HEK293 (cell line): ENCODE measurements at regions not wholly inside any gene's neighbourhood (a gene's known extent, or its start where the extent isn't known, plus 50 kb on each side); places are given as distances from the start of the nearest gene placed in this dataset.

Experiments
- CTCF ChIA-PET: fragments of 350-600 bp; formaldehyde crosslinking; extraction: SDS; loops from one replicate; lab custom pipeline; 2021; ENCODE audit warnings: antibody characterized with exemption; lab: Yijun Ruan, JAX
- POLR2A ChIA-PET: fragments of 300-600 bp; formaldehyde crosslinking; extraction: SDS; loops from one replicate; lab custom pipeline; 2020; ENCODE audit warnings: antibody characterized with exemption, inconsistent platforms; lab: Yijun Ruan, JAX
- H3K27ac ChIP-seq: fragments of 200-500 bp; sonication (Bioruptor generic); 2 replicates; pipeline ENCODE4 v1.5.1; 2014; ENCODE audit warnings: low read depth, low read length, control low read depth, inconsistent platforms; ENCODE audit errors: extremely low read depth
- H3K36me3 ChIP-seq, 2 experiments: fragments of 200-500 bp in 1 of 2; sonication (Bioruptor generic) in 1 of 2; 1 replicate in 1 of 2; 2 replicates in 1 of 2; pipeline ENCODE4 v1.5.1; 2014 to 2017; ENCODE audit warnings: inconsistent platforms in 2 of 2, low read length in 2 of 2; ENCODE audit not compliant: control insufficient read depth in 2 of 2, insufficient read depth in 1 of 2
- H3K4me1 ChIP-seq: fragments of 200-500 bp; sonication (Bioruptor generic); 2 replicates; pipeline ENCODE4 v1.5.1; 2014; ENCODE audit warnings: mild to moderate bottlenecking, low read length, inconsistent platforms; ENCODE audit not compliant: control insufficient read depth, insufficient read depth
- H3K4me3 ChIP-seq: 2 replicates; pipeline ENCODE4 v1.5.1; 2011; ENCODE audit warnings: low read depth, mild to moderate bottlenecking, control low read depth, low read length, moderate library complexity
- H3K9me3 ChIP-seq: fragments of 200-500 bp; sonication (Bioruptor generic); 2 replicates; pipeline ENCODE4 v1.5.1; 2014; ENCODE audit warnings: low read depth, low read length, inconsistent platforms; ENCODE audit not compliant: control insufficient read depth, insufficient read depth
- IKZF3 ChIP-seq: fragments of 450-650 bp; IDR thresholded peaks from 2 replicates; pipeline ENCODE4 v1.5.0; 2018; ENCODE audit warnings: missing biosample characterization, mild to moderate bottlenecking, missing genetic modification characterization, moderate library complexity
- MEIS1 ChIP-seq: sonication (generic); formaldehyde crosslinking; IDR thresholded peaks from 2 replicates; pipeline ENCODE4 v1.8.1; 2022; ENCODE audit warnings: missing genetic modification reagents, mild to moderate bottlenecking, borderline replicate concordance
- REPIN1 ChIP-seq: fragments of 450-650 bp; formaldehyde crosslinking; IDR thresholded peaks from 2 replicates; pipeline ENCODE4 v1.5.1; 2017; ENCODE audit warnings: missing biosample characterization, missing genetic modification characterization, low read depth
- ZFHX2 ChIP-seq: fragments of 450-650 bp; formaldehyde crosslinking; conservative IDR thresholded peaks from 2 replicates; pipeline ENCODE4 v1.5.1; 2016; ENCODE audit warnings: missing biosample characterization, missing genetic modification characterization
- ZFP3 ChIP-seq: fragments of 450-650 bp; formaldehyde crosslinking; IDR thresholded peaks from 2 replicates; pipeline ENCODE4 v1.5.1; 2016; ENCODE audit warnings: low read depth, missing biosample characterization, missing genetic modification characterization
- ZIC2 ChIP-seq: fragments of 450-650 bp; formaldehyde crosslinking; IDR thresholded peaks from 2 replicates; pipeline ENCODE4 v1.5.1; 2016; ENCODE audit warnings: missing biosample characterization, missing genetic modification characterization
- ZNF155 ChIP-seq: fragments of 450-650 bp; formaldehyde crosslinking; IDR thresholded peaks from 2 replicates; pipeline ENCODE4 v1.5.1; 2016; ENCODE audit warnings: missing biosample characterization, missing genetic modification characterization
- ZNF23 ChIP-seq: fragments of 450-650 bp; formaldehyde crosslinking; IDR thresholded peaks from 2 replicates; pipeline ENCODE4 v1.5.1; 2016; ENCODE audit warnings: missing biosample characterization, missing genetic modification characterization, borderline replicate concordance
- ZNF239 ChIP-seq: fragments of 450-650 bp; formaldehyde crosslinking; IDR thresholded peaks from 2 replicates; pipeline ENCODE4 v1.5.1; 2016; ENCODE audit warnings: missing biosample characterization, missing genetic modification characterization
- ZNF350 ChIP-seq: fragments of 450-650 bp; formaldehyde crosslinking; IDR thresholded peaks from 2 replicates; pipeline ENCODE4 v1.5.0; 2017; ENCODE audit warnings: missing biosample characterization, mild to moderate bottlenecking, missing genetic modification characterization
- ZNF37A ChIP-seq: fragments of 450-650 bp; IDR thresholded peaks from 2 replicates; pipeline ENCODE4 v1.5.1; 2018; ENCODE audit warnings: missing biosample characterization, missing genetic modification characterization
- ZNF514 ChIP-seq: fragments of 450-650 bp; formaldehyde crosslinking; IDR thresholded peaks from 2 replicates; pipeline ENCODE4 v1.5.1; 2016; ENCODE audit warnings: missing biosample characterization, missing genetic modification characterization
- ZNF610 ChIP-seq: fragments of 450-650 bp; formaldehyde crosslinking; IDR thresholded peaks from 2 replicates; pipeline ENCODE4 v1.5.1; 2016; ENCODE audit warnings: missing biosample characterization, missing genetic modification characterization, borderline replicate concordance
- ZNF626 ChIP-seq: fragments of 450-650 bp; sonication (Bioruptor Pico); formaldehyde crosslinking; IDR thresholded peaks from 2 replicates; pipeline ENCODE4 v1.5.1; 2018; ENCODE audit warnings: missing biosample characterization, missing genetic modification characterization, inconsistent platforms
- ZNF677 ChIP-seq: fragments of 450-650 bp; IDR thresholded peaks from 2 replicates; pipeline ENCODE4 v1.5.0; 2018; ENCODE audit warnings: missing biosample characterization, mild to moderate bottlenecking, missing genetic modification characterization, moderate library complexity
- TF ChIP-seq, protein P1 (sequence below): fragments of 450-650 bp; formaldehyde crosslinking; IDR thresholded peaks from 2 replicates; pipeline ENCODE4 v1.5.1; 2016; ENCODE audit warnings: missing biosample characterization, missing genetic modification characterization
- TF ChIP-seq, protein P2 (sequence below): fragments of 450-650 bp; formaldehyde crosslinking; IDR thresholded peaks from 2 replicates; pipeline ENCODE4 v1.5.1; 2016; ENCODE audit warnings: missing biosample characterization, missing genetic modification characterization
- TF ChIP-seq, protein P3 (sequence below): sonication (generic); formaldehyde crosslinking; IDR thresholded peaks from 2 replicates; pipeline ENCODE4 v1.8.1; 2022; ENCODE audit warnings: mild to moderate bottlenecking, moderate library complexity, missing genetic modification reagents
- TF ChIP-seq, protein P4 (sequence below): fragments of 450-650 bp; formaldehyde crosslinking; IDR thresholded peaks from 2 replicates; pipeline ENCODE4 v1.5.1; 2016; ENCODE audit warnings: missing biosample characterization, missing genetic modification characterization, borderline replicate concordance

DNA sequence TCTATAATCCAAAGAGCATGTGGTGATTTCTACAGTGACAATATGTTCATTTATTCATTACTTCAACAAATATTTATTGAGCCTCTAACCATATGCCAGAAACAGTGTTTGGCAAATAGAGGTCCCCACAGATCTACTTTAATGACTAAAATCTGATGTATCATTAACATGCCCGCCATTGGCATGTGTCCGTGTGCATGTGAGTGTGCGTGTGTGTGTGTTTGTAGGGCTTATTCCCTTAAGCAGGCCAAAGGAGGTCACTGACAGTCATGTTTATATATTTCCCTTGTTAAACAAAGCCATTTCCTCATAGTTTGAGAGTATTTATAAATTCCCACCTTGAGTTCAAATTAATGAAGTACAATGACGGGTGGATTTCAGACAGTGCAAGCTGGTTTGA, 174.4 kb upstream of the IRX6 start:
- POLR2A ChIA-PET, result no interaction called here
- TF ChIP-seq ZFP3 (tag by site-specific recombination), result no peak
- TF ChIP-seq REPIN1, result no peak
- no peak for TF ChIP-seq MEIS1 (CRISPR knock-in tag)
- no peak for TF ChIP-seq ZNF239 (tag by site-specific recombination)
- no peak for TF ChIP-seq ZNF514 (tag by site-specific recombination)
- no peak for TF ChIP-seq ZNF677 (tag by site-specific recombination)
- TF ChIP-seq, protein P1, sequence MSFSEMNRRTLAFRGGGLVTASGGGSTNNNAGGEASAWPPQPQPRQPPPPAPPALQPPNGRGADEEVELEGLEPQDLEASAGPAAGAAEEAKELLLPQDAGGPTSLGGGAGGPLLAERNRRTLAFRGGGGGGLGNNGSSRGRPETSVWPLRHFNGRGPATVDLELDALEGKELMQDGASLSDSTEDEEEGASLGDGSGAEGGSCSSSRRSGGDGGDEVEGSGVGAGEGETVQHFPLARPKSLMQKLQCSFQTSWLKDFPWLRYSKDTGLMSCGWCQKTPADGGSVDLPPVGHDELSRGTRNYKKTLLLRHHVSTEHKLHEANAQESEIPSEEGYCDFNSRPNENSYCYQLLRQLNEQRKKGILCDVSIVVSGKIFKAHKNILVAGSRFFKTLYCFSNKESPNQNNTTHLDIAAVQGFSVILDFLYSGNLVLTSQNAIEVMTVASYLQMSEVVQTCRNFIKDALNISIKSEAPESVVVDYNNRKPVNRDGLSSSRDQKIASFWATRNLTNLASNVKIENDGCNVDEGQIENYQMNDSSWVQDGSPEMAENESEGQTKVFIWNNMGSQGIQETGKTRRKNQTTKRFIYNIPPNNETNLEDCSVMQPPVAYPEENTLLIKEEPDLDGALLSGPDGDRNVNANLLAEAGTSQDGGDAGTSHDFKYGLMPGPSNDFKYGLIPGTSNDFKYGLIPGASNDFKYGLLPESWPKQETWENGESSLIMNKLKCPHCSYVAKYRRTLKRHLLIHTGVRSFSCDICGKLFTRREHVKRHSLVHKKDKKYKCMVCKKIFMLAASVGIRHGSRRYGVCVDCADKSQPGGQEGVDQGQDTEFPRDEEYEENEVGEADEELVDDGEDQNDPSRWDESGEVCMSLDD (tag by site-specific recombination), result no peak
- TF ChIP-seq ZNF23 (tag by site-specific recombination), result no peak
- no peak for TF ChIP-seq ZNF37A (tag by site-specific recombination)
- TF ChIP-seq ZNF626, result no peak
- TF ChIP-seq, protein P2, sequence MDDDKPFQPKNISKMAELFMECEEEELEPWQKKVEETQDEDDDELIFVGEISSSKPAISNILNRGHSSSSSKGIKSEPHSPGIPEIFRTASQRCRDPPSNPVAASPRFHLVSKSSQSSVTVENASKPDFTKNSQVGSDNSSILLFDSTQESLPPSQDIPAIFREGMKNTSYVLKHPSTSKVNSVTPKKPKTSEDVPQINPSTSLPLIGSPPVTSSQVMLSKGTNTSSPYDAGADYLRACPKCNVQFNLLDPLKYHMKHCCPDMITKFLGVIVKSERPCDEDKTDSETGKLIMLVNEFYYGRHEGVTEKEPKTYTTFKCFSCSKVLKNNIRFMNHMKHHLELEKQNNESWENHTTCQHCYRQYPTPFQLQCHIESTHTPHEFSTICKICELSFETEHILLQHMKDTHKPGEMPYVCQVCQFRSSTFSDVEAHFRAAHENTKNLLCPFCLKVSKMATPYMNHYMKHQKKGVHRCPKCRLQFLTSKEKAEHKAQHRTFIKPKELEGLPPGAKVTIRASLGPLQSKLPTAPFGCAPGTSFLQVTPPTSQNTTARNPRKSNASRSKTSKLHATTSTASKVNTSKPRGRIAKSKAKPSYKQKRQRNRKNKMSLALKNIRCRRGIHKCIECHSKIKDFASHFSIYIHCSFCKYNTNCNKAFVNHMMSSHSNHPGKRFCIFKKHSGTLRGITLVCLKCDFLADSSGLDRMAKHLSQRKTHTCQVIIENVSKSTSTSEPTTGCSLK, result no peak
- TF ChIP-seq, protein P3, sequence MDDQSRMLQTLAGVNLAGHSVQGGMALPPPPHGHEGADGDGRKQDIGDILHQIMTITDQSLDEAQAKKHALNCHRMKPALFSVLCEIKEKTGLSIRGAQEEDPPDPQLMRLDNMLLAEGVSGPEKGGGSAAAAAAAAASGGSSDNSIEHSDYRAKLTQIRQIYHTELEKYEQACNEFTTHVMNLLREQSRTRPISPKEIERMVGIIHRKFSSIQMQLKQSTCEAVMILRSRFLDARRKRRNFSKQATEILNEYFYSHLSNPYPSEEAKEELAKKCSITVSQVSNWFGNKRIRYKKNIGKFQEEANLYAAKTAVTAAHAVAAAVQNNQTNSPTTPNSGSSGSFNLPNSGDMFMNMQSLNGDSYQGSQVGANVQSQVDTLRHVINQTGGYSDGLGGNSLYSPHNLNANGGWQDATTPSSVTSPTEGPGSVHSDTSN (CRISPR knock-in tag), result no peak
- TF ChIP-seq ZNF155 (tag by site-specific recombination), result no peak
- TF ChIP-seq ZFHX2 (tag by site-specific recombination), result no peak
- TF ChIP-seq, all 188 proteins: peak for 0
- H3K4me3 ChIP-seq, result no peak overlapping the region
- CTCF ChIA-PET, result no interaction called here
- no peaks in the 10 kb centered on the region for H3K4me1 ChIP-seq
- H3K9me3 ChIP-seq, result no peaks in the 10 kb centered on the region
- no peak overlapping the region for H3K27ac ChIP-seq
- H3K36me3 ChIP-seq, result no peaks in the 10 kb centered on the region

DNA sequence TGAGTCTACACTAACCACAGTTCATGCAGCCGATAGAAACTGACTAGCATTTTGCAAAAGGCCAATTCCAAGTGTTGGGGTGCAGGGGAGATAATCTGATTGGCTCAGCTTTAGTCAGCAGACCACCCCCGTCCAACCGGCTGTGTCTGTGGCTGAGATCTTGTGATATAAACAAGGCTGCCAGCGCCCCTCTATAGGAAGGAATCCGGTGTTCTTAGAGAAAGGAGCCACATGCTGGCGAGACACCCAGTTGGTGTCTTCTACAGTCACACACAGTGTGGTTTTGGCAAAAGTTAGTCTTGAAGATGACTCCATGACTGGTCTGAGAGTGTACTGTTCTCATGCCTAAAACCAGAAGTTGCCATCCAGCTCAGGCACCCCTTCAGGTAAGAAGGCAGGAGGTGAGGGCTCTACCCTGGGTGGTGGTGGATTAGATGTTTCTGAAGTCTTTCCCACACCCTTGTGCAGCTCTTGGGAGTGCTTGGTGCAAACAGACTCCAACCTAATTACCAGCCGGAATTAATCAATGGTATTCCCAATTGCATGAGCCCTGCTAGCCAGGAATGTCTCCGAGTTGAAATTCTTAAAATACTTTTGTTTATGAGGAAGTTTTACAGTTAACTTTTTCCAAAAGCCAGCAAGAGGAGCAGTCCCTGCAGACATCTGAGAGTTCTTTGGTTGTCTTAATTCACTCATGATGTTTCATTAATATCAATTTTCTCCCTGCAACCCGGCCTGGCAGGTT, 172.3 kb upstream of the IRX6 start:
- no peaks in the 10 kb centered on the region for H3K4me1 ChIP-seq
- ChIA-PET POLR2A (no interaction called here), CTCF (no interaction called here)
- no peaks in the 10 kb centered on the region for H3K9me3 ChIP-seq
- H3K36me3 ChIP-seq, result no peaks in the 10 kb centered on the region
- TF ChIP-seq IKZF3, result no peak
- no peak for TF ChIP-seq ZIC2 (tag by site-specific recombination)
- TF ChIP-seq ZNF350, result no peak
- TF ChIP-seq, protein P4, sequence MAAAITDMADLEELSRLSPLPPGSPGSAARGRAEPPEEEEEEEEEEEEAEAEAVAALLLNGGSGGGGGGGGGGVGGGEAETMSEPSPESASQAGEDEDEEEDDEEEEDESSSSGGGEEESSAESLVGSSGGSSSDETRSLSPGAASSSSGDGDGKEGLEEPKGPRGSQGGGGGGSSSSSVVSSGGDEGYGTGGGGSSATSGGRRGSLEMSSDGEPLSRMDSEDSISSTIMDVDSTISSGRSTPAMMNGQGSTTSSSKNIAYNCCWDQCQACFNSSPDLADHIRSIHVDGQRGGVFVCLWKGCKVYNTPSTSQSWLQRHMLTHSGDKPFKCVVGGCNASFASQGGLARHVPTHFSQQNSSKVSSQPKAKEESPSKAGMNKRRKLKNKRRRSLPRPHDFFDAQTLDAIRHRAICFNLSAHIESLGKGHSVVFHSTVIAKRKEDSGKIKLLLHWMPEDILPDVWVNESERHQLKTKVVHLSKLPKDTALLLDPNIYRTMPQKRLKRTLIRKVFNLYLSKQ (tag by site-specific recombination), result no peak
- no peak for TF ChIP-seq ZNF610 (tag by site-specific recombination)
- no peak overlapping the region for H3K4me3 ChIP-seq
- H3K27ac ChIP-seq, result no peak overlapping the region
